ENCODE measurements at regions not wholly inside any gene's neighbourhood (a gene's known extent, or its start where the extent isn't known, plus 50 kb on each side); places are given as distances from the start of the nearest gene placed in this dataset.

DNA sequence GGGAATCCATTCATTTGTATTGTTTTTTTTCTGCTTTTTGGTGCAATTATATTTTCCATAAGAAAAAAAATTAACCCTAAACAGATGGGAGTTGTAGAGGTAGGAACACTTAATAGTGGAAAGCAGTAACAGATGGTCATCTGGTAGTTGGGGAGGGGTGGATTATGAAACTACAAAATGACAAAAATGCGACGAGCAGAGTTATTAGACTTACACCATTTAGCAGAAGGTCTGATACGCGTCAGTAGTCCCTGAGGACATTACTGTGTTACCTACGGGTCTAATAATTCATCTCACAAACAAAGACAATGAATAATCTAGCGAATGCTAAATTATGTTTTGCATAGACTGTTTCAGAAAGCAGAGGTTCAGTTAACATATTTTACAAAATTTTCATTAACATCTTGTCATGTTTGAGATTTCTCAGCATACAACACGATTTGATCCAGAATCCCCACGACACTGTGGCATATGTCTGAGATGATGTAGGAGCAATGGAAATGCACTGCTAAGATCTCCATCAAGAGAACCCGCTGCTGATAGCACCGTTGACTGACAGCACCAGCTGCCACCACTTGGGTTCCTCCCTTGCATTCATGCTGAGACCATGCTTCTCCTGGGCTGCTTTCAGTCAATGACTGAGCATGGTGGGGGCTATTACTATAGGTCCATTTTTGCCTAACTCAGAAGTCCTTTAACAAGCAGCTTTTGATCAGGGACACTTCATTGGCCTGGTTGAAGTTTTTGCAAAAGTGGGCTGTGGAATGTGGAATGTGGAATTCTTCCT is 182.2 kb upstream of the CPHXL start:
- ATAC-seq (ENCODE audit: low FRiP score) (no peak), DNase-seq (no peak)
- WGBS, 2 donors = 76 to 77% methylated on average over 10 of the region's 10 CpGs
- H3K27me3 ChIP-seq (ENCODE audit: control insufficient read depth in 1 of 2, insufficient read depth in 2 of 2, low read length in 1 of 2) = no peaks in the 10 kb centered on the region
- H3K4me1 ChIP-seq (ENCODE audit: control insufficient read depth in 1 of 2, insufficient read depth in 2 of 2, low read length in 2 of 2) = no peaks in the 10 kb centered on the region
- no peaks in the 10 kb centered on the region for H3K9me3 ChIP-seq (ENCODE audit: control insufficient read depth, low read length)
- no peak overlapping the region for H3K27ac ChIP-seq (ENCODE audit: low read depth in 1 of 2, low read length in 2 of 2)
- no peaks in the 10 kb centered on the region for H3K36me3 ChIP-seq (ENCODE audit: control insufficient read depth in 1 of 2, insufficient read depth in 2 of 2, low read length in 1 of 2)
- intact Hi-C loops (cut with DNase I) = no loop called here
- no peak overlapping the region for H3K4me3 ChIP-seq (ENCODE audit: low read length in 2 of 2)

DNA sequence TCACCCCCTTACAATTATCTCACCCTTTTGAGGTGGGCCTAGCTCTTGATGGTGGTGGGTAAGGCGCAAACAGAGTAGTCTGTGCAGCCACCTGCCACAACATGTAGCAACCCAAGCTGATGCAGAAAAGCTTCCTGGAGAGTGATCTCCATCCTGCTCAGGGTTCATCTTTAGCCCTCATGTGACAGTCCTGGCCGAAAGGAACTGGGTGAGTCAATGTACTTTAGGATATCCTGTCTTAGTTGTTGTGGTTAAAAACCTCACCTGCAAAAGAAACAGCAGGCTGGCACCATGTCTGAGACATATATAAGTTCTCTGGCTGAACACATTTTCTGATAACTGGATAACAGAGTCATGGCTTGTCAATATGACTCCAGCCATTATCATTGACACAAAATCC is 183.5 kb upstream of the CPHXL start:
- no peaks in the 10 kb centered on the region for H3K36me3 ChIP-seq (ENCODE audit: control insufficient read depth in 1 of 2, insufficient read depth in 2 of 2, low read length in 1 of 2)
- no peak for DNase-seq
- no peak for ATAC-seq (ENCODE audit: low FRiP score)
- 68 to 77% methylated on average over 2 of the region's 2 CpGs for WGBS, 2 donors
- H3K9me3 ChIP-seq (ENCODE audit: control insufficient read depth, low read length) = no peaks in the 10 kb centered on the region
- H3K27ac ChIP-seq (ENCODE audit: low read depth in 1 of 2, low read length in 2 of 2) = no peak overlapping the region
- intact Hi-C loops (cut with DNase I) = no loop called here
- no peak overlapping the region for H3K4me3 ChIP-seq (ENCODE audit: low read length in 2 of 2)
- H3K27me3 ChIP-seq (ENCODE audit: control insufficient read depth in 1 of 2, insufficient read depth in 2 of 2, low read length in 1 of 2) = no peaks in the 10 kb centered on the region
- H3K4me1 ChIP-seq (ENCODE audit: control insufficient read depth in 1 of 2, insufficient read depth in 2 of 2, low read length in 2 of 2) = no peaks in the 10 kb centered on the region

DNA sequence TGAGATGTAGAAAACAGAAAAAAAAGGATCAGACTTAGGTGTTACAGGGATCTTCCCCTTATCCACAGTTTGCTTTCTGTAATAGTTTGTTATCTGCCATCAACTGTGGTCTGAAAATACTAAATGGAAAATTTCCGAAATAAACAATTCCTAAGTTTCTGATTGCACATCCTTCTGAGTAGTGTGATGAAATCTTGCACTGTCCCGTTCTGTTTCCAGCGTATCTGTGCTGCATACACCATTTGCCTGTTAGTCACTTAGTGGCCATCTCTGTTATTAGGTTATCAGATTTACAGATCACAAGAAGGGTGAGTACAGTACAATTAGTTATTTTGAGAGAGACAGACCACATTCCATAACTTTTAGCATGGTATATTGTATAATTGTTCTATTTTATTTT is 185.6 kb upstream of the CPHXL start:
- no peaks in the 10 kb centered on the region for H3K27me3 ChIP-seq (ENCODE audit: control insufficient read depth in 1 of 2, insufficient read depth in 2 of 2, low read length in 1 of 2)

DNA sequence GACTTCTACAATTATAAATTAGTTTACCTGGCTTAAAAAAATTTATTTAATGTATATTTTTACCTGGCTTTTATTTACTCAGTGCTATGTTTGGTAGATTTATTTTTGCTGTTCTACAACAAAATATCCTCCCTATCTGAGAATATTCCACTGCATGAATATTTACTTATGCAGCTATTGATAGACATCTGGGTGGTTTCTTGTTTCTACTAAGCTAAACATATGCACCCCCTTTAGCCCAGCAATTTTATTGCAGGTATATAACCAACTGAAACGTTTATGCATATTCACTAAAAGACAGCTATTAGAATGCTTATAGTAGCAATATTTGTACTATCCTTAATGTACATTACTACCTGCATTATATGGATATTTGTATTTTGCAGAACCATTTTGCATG is 187.7 kb upstream of the CPHXL start:
- H3K4me3 ChIP-seq (ENCODE audit: low read length in 2 of 2) = no peak overlapping the region
- no peaks in the 10 kb centered on the region for H3K4me1 ChIP-seq (ENCODE audit: control insufficient read depth in 1 of 2, insufficient read depth in 2 of 2, low read length in 2 of 2)
- no peaks in the 10 kb centered on the region for H3K9me3 ChIP-seq (ENCODE audit: control insufficient read depth, low read length)
- DNase-seq (no peak), ATAC-seq (ENCODE audit: low FRiP score) (no peak)
- WGBS, 2 donors = 29 to 42% methylated on average over 1 of the region's 1 CpG
- no peaks in the 10 kb centered on the region for H3K27me3 ChIP-seq (ENCODE audit: control insufficient read depth in 1 of 2, insufficient read depth in 2 of 2, low read length in 1 of 2)
- no peaks in the 10 kb centered on the region for H3K36me3 ChIP-seq (ENCODE audit: control insufficient read depth in 1 of 2, insufficient read depth in 2 of 2, low read length in 1 of 2)
- intact Hi-C loops (cut with DNase I) = no loop called here
- H3K27ac ChIP-seq (ENCODE audit: low read depth in 1 of 2, low read length in 2 of 2) = no peak overlapping the region

More for the DNA sequence above, 185.6 kb upstream of the CPHXL start:
- Histone ChIP-seq H3K4me1 (ENCODE audit: control insufficient read depth in 1 of 2, insufficient read depth in 2 of 2, low read length in 2 of 2) (no peaks in the 10 kb centered on the region), H3K9me3 (ENCODE audit: control insufficient read depth, low read length) (no peaks in the 10 kb centered on the region), H3K36me3 (ENCODE audit: control insufficient read depth in 1 of 2, insufficient read depth in 2 of 2, low read length in 1 of 2) (no peaks in the 10 kb centered on the region), H3K27ac (ENCODE audit: low read depth in 1 of 2, low read length in 2 of 2) (no peak overlapping the region), H3K4me3 (ENCODE audit: low read length in 2 of 2) (no peak overlapping the region)
- WGBS, 2 donors = 83% methylated on average over 3 of the region's 3 CpGs
- ATAC-seq (ENCODE audit: low FRiP score) = no peak
- DNase-seq = no peak
- intact Hi-C loops (cut with DNase I) = no loop called here

DNA sequence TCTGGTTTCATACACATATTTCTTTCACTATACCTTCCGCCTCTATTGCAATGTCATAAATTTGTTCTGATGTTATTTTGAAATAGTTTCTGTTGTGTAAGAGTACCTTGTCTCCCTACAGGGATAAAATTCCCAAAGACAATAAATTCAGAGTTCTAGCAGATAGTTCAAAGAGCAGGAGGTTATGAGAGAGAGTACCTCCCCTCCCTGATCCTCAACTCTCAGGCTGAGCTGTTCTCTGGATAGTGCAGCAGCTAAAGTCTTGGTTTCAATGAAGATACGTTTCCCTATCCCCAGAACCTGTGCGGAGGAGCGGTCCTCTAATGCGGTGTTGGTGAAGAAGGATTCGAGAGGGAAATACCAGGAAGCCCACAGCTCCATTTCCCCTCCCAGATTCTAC is 190.2 kb upstream of the CPHXL start:
- no peak overlapping the region for H3K4me3 ChIP-seq (ENCODE audit: low read length in 2 of 2)
- H3K4me1 ChIP-seq (ENCODE audit: control insufficient read depth in 1 of 2, insufficient read depth in 2 of 2, low read length in 2 of 2) = no peaks in the 10 kb centered on the region
- DNase-seq = no peak
- no peaks in the 10 kb centered on the region for H3K36me3 ChIP-seq (ENCODE audit: control insufficient read depth in 1 of 2, insufficient read depth in 2 of 2, low read length in 1 of 2)
- intact Hi-C loops (cut with DNase I) = no loop called here
- H3K27me3 ChIP-seq (ENCODE audit: control insufficient read depth in 1 of 2, insufficient read depth in 2 of 2, low read length in 1 of 2) = no peaks in the 10 kb centered on the region
- no peak for ATAC-seq (ENCODE audit: low FRiP score)
- no peak overlapping the region for H3K27ac ChIP-seq (ENCODE audit: low read depth in 1 of 2, low read length in 2 of 2)
- no peaks in the 10 kb centered on the region for H3K9me3 ChIP-seq (ENCODE audit: control insufficient read depth, low read length)
- 69 to 79% methylated on average over 6 of the region's 6 CpGs for WGBS, 2 donors

DNA sequence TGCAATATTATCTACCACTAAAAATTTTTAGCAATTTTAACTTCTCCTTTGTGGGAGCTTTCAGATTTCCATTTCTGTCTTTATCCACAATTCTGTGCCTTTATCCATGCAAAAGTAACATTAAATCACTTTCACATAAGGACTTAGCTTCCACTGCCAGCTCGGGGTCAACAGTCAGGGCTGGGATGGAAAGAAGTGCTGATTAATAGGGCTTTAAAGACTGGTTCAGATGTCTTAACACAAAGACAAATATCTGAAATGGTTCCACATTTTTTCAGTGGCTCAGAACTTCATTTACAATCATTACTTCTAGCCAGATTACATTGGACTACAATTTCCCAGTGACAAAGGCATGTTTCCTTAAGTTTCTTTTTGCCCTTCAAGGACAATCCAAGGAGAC is 191.8 kb upstream of the CPHXL start:
- intact Hi-C loops (cut with DNase I) = no loop called here
- 38 to 68% methylated on average over 1 of the region's 1 CpG for WGBS, 2 donors
- Histone ChIP-seq H3K9me3 (ENCODE audit: control insufficient read depth, low read length) (no peaks in the 10 kb centered on the region), H3K4me3 (ENCODE audit: low read length in 2 of 2) (no peak overlapping the region), H3K27ac (ENCODE audit: low read depth in 1 of 2, low read length in 2 of 2) (no peak overlapping the region), H3K36me3 (ENCODE audit: control insufficient read depth in 1 of 2, insufficient read depth in 2 of 2, low read length in 1 of 2) (no peaks in the 10 kb centered on the region), H3K4me1 (ENCODE audit: control insufficient read depth in 1 of 2, insufficient read depth in 2 of 2, low read length in 2 of 2) (no peaks in the 10 kb centered on the region), H3K27me3 (ENCODE audit: control insufficient read depth in 1 of 2, insufficient read depth in 2 of 2, low read length in 1 of 2) (no peaks in the 10 kb centered on the region)
- ATAC-seq (ENCODE audit: low FRiP score) (no peak), DNase-seq (no peak)

DNA sequence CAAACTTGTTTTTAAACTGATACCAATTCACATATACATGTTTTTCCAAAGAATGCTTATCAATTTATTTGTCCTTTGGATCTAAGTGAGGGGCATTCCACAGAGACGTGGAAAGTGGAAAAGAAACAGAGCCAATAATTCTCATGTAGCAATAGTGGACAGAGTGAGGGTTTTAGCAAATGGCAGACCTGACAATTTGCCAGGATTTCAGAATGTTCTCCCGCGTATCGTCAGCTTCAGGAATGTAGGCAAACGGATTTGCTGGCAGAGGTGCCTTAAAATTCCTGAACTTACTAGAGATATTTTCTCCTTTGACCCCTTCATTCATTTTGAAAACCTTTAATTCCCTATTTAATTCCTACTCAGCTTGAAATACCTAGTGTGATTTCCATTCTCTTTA is 193.4 kb upstream of the CPHXL start:
- Histone ChIP-seq H3K27me3 (ENCODE audit: control insufficient read depth in 1 of 2, insufficient read depth in 2 of 2, low read length in 1 of 2) (no peaks in the 10 kb centered on the region), H3K4me3 (ENCODE audit: low read length in 2 of 2) (no peak overlapping the region), H3K27ac (ENCODE audit: low read depth in 1 of 2, low read length in 2 of 2) (no peak overlapping the region), H3K9me3 (ENCODE audit: control insufficient read depth, low read length) (no peaks in the 10 kb centered on the region), H3K36me3 (ENCODE audit: control insufficient read depth in 1 of 2, insufficient read depth in 2 of 2, low read length in 1 of 2) (no peaks in the 10 kb centered on the region), H3K4me1 (ENCODE audit: control insufficient read depth in 1 of 2, insufficient read depth in 2 of 2, low read length in 2 of 2) (no peaks in the 10 kb centered on the region)
- DNase-seq (no peak), ATAC-seq (ENCODE audit: low FRiP score) (no peak)
- 2 to 6% methylated on average over 5 of the region's 5 CpGs for WGBS, 2 donors
- intact Hi-C loops (cut with DNase I) = no loop called here

DNA sequence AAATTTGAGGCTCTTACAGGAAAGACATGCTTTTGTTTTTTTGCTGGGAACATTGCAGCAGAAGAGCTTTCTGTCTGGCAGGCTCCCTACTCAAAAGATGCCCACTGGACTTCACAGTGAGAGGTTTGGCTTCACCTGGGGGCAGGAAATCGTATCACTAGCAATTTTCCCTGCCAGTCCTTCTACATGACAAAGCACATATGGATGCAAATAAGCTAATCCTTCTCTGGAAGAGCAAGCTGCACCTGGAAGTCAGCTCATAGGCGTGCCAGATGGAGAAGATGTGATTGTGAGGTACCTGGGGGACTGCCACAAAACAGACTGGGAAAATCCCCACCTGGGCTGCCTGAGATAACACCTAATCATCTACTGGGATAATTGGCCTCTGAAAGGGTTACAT is 195.0 kb upstream of the CPHXL start:
- intact Hi-C loops (cut with DNase I) = no loop called here
- 67 to 70% methylated on average over 2 of the region's 2 CpGs for WGBS, 2 donors
- no peak for ATAC-seq (ENCODE audit: low FRiP score)

DNA sequence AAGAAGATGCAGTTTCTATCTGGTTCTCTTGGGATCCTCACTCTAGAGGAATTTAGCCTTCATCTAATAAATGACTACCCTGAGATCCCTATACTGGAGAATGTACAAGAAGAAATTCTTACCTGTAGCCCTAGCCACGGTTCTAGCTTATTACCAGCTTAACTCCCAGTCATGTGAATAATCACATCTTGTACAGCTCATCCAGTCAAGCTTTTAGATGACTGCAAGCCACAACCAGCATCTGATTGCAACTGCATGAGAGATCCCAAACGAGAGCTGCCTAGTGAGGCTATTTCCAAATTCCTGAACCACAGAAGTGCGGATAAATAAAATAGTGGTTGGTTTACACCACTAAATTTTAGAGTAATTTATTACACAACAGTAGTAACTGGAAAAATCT is 196.0 kb upstream of the CPHXL start:
- H3K4me3 ChIP-seq (ENCODE audit: low read length in 2 of 2) = no peak overlapping the region
- intact Hi-C loops (cut with DNase I) = no loop called here
- WGBS, 2 donors = 73 to 75% methylated on average over 3 of the region's 3 CpGs
- no peaks in the 10 kb centered on the region for H3K9me3 ChIP-seq (ENCODE audit: control insufficient read depth, low read length)
- H3K27me3 ChIP-seq (ENCODE audit: control insufficient read depth in 1 of 2, insufficient read depth in 2 of 2, low read length in 1 of 2) = no peaks in the 10 kb centered on the region
- DNase-seq (no peak), ATAC-seq (ENCODE audit: low FRiP score) (no peak)
- H3K4me1 ChIP-seq (ENCODE audit: control insufficient read depth in 1 of 2, insufficient read depth in 2 of 2, low read length in 2 of 2) = no peaks in the 10 kb centered on the region
- H3K27ac ChIP-seq (ENCODE audit: low read depth in 1 of 2, low read length in 2 of 2) = no peak overlapping the region
- H3K36me3 ChIP-seq (ENCODE audit: control insufficient read depth in 1 of 2, insufficient read depth in 2 of 2, low read length in 1 of 2) = no peaks in the 10 kb centered on the region

More for the DNA sequence above, 195.0 kb upstream of the CPHXL start:
- Histone ChIP-seq H3K4me1 (ENCODE audit: control insufficient read depth in 1 of 2, insufficient read depth in 2 of 2, low read length in 2 of 2) (no peaks in the 10 kb centered on the region), H3K4me3 (ENCODE audit: low read length in 2 of 2) (no peak overlapping the region), H3K27ac (ENCODE audit: low read depth in 1 of 2, low read length in 2 of 2) (no peak overlapping the region), H3K36me3 (ENCODE audit: control insufficient read depth in 1 of 2, insufficient read depth in 2 of 2, low read length in 1 of 2) (no peaks in the 10 kb centered on the region), H3K9me3 (ENCODE audit: control insufficient read depth, low read length) (no peaks in the 10 kb centered on the region), H3K27me3 (ENCODE audit: control insufficient read depth in 1 of 2, insufficient read depth in 2 of 2, low read length in 1 of 2) (no peaks in the 10 kb centered on the region)
- DNase-seq = no peak

Data from aorta (tissue), 5 donors.